G401.6 (cell line): ENCODE measurements at regions not wholly inside any gene's neighbourhood (a gene's known extent, or its start where the extent isn't known, plus 50 kb on each side); places are given as distances from the start of the nearest gene placed in this dataset.

Source experiments
- FAIRE-seq: peaks from 2 replicates; lab custom pipeline; 2012; peaks lifted over from hg19 to GRCh38; lab: Jason Lieb, UNC

DNA sequence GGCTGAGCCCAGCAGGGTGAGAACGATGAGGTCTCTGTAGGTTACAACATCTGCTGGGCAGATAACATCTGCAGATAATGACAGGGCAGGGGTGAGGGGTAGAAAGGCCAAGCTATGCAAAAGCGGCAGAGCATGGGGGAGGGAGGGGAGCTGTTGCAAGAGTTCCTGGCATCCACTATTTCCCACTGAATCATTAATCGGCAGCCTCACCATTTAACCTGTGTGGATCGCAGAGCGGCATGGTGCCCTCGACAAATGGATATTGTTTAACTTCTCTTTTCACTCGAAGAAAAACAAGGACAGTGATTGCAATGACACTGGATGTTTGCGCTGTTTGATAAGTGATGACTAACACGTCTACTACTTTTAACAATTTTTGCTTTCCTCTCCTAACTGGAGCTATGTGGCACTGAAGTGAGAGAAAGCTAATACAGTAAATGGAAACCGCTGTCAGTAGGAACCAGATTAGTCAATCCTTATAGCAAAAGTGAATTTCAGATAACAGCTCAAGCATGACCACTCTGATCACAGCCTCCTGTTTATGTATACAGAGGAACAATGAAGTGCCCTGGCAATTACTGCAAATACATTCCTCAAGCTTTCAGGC lies 381.5 kb downstream of the TFAP2A start:
- no peak for FAIRE-seq

GRCh38 chr6:10031617-10032016 lies 383.3 kb downstream of the TFAP2A start:
- no peak for FAIRE-seq

DNA sequence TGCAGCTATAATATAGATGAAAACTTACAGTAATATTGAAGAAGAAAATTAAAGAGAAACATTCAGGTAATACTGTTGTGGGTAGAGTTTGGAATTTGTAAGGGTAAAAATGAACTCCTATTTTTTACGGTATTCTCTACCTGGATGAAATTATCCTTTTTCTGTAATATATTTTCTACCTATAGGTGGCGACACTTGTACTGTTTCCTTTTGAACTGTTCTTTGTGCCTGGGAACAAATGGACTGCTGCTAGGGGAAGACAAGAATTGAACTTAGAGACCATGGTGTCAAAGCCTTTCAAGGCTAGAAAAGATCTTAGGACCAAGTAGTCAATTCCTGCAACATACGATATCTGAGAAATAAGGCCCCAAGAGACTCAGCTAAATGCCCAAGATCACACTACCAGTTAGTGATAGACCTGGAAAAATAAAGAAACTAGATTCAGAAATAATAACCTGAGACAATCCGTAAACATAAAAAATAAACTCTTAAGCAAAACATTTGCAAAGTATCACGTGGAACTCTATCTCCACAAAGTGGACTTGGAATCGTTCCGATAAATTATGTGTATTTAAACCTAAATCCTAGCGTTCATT lies 383.8 kb downstream of the TFAP2A start:
- peak; percentile 87 for FAIRE-seq

- FAIRE-seq, result no peak
These were observed 386.7 kb downstream of the TFAP2A start for GRCh38 chr6:10028222-10028621.

DNA sequence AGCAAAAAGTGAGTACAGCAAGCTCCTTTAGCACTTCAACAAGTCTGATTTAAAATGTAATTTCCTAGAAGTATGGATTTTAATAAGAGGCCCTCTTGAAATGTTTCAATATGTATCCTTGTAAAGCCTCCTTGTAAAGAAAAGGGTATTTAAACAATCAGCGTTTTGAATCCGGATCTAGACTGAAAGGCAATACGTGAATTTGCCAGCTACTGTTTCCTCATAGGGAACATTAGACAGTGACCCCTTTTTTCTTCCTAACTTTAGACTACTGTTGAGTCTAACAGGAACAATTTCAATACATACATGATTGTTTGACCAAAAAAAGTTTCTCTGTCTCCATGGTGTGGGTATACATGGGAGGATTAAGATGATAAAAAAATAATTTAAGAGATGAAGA lies 395.0 kb downstream of the TFAP2A start:
- no peak for FAIRE-seq

GRCh38 chr6:10014557-10014956 lies 400.3 kb downstream of the TFAP2A start:
- no peak for FAIRE-seq

- no peak for FAIRE-seq
These were observed 414.3 kb downstream of the TFAP2A start for GRCh38 chr6:10000551-10000950.

GRCh38 chr6:9999796-10000195 lies 415.1 kb downstream of the TFAP2A start:
- no peak for FAIRE-seq

- FAIRE-seq, result no peak
These were observed 428.6 kb downstream of the TFAP2A start for GRCh38 chr6:9986273-9986672.

DNA sequence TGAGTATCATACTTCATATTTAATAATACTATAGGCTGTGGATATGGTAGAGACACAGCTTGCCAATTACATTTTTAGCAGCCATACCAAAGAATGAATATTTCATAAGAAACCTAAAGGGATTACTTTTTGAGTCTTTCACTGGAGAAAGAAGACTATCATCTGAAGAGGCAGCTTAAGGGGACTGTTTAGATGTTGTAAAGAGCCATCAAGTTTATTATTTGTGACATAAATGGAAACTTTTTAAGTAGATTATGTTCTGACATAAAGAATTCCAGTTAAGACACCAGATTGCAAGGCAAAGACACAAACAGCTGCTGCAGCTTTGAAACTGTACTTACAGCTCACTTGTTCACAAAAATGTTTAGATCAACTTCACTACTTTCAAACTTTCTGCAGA lies 429.4 kb downstream of the TFAP2A start:
- no peak for FAIRE-seq

DNA sequence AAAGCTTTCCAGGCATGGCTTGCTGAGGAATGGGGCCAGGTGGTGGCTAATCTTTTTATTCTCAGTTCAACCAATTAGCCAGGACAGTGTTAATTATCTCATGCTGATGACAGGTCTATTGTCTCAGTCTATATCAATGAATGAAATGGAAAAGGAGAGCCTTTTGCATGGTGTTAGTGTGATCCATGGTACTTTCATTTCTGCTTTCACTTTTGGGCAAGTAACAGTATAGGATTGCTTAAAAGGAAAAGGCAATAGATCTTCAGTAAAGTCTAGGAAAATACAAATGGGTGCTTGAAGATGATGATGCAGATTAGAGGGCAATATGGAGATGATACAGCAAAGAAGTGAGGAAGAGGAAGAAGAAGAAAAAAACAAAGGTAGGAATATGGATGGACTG lies 430.3 kb downstream of the TFAP2A start:
- no peak for FAIRE-seq

GRCh38 chr6:9983168-9983567 lies 431.7 kb downstream of the TFAP2A start:
- no peak for FAIRE-seq

- no peak for FAIRE-seq
These were observed 432.7 kb downstream of the TFAP2A start for GRCh38 chr6:9982215-9982614.

GRCh38 chr6:9979996-9980395 lies 434.9 kb downstream of the TFAP2A start:
- FAIRE-seq, result no peak

- FAIRE-seq, result no peak
These were observed 436.4 kb downstream of the TFAP2A start for GRCh38 chr6:9978480-9978879.

DNA sequence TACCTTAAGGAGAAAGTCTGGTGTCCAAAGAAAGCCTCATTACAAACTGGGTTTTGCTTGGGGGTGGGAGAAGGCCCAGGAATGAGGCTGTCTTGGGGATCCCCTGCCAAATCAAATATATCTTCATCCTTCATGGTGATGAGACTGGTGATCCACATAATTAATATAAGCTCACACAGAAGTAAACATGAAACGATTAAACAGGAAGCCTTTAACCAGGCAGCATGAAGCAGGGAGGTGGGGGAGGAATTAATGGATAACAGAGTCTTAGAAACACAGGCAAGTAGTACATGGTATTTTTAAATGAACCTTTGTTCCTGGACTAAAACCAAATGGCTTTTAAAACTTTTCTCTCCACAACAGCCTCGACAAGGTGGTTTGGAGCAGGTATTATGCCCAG lies 437.5 kb downstream of the TFAP2A start:
- FAIRE-seq, result no peak

- no peak for FAIRE-seq
These were observed 453.2 kb downstream of the TFAP2A start for GRCh38 chr6:9961646-9962045.

- no peak for FAIRE-seq
These were observed 457.6 kb downstream of the TFAP2A start for GRCh38 chr6:9957215-9957759.

DNA sequence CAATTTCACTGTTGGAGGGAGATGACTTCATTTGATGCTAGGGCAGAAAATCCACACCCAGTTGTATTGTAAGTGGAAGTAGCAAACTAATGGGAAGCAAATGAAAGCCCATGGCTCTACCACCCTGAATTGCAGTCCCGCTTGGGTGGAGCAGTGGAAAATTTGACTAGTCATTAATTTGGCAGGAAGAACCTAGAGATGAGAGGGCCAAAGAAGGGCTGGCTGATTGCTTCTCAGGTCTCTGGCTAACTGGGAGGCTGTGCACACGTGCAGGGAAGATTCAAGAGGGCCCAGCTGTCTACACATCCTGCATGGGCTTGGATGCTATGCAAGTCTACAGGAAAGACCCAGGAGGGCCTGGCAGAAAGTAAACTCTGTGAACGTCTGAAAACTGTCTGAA lies 466.2 kb downstream of the TFAP2A start:
- FAIRE-seq, result no peak

- FAIRE-seq, result no peak
These were observed 470.9 kb downstream of the TFAP2A start for GRCh38 chr6:9943986-9944385.

DNA sequence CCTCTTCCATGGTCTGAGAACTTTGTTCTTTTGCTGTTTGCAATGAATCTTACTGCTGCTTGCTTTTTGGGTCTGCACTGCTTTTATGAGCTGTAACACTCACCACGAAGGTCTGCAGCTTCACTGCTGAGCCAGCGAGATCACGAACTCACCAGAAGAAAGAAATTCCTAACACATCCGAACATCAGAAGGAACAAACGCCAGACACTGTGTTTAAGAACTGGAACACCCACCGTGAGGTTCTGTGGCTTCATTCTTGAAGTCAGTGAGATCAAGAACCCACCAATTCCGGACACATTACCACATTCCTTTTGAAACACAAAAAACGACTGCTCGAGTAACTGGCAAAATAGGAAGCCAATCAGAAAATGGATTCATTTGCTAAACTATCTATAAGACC lies 471.8 kb downstream of the TFAP2A start:
- no peak for FAIRE-seq

DNA sequence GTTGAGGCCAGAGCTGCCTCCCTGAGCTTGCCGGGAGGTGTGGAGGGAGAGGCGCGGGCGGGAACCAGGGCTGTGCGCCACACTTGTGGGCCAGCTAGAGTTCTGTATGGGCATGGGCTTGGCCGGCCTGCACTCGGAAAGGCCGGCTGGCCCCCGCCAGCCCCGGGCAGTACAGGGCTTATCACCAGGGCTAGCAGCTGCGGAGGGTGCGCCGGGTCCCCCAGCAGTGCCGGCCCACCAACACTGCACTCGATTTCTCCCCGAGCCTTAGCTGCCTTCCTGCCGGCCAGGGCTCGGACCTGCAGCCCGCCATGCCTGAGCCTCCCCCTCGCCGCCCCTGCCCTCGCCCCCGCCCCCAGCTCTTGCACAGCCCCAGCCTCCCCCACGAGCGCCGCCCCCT lies 472.7 kb downstream of the TFAP2A start:
- FAIRE-seq, result no peak

DNA sequence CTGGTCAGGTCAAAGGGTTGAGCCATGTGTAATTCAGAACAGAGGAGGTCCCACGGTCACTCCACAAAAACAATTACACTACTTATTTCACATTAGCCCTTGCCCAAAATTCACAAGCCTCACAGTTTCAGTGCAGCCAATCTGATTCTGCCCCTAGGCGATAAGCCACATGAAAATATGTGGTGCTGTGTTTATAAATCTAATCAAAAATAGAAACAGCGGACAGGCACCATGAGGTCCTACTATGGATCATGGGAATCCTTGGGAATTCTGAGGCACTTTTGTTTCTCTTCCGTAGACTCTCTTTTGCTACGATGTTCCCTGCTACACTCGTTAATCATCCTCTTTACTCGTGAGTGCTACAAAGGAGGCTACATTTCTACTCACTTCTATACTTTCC lies 476.1 kb downstream of the TFAP2A start:
- no peak for FAIRE-seq

DNA sequence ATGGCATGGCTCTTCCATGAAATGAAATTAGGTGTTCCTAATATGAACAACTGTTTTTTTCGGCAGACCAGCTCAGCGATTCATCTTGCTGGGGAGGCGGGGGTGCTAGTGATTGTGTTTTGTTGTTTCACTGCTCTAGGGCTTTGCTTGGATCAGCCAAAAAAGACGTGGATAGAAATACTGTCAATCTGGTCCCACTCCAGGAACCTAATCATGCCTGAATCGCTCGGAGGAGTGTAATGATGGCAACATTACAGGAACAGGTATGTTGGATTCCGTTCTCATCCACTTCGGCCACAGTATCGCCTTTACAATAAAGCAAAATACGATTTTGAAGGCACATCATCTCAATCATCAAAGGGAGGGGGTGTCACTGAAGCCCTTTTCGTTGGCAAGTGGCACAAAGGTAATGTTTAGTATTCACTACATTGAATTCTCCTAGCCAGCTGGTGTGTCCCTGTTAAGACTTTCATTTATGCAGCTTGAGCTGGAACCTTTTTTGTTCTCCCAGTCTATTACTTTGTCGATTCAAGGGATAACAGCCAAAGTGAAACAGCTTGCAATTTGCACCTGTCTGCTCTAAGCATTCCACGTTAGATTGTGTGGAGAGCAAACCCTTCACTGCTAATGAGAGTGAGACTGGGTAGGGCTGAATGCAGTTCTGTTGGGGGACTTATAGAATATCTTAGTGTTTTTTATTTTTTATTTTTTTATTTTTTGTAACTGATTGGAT lies 477.7 kb downstream of the TFAP2A start:
- FAIRE-seq, result no peak
